ENCODE measurements at regions not wholly inside any gene's neighbourhood (a gene's known extent, or its start where the extent isn't known, plus 50 kb on each side); places are given as distances from the start of the nearest gene placed in this dataset.
A peak's percentile ranks its signal among the peaks of the same experiment; 100 is the strongest.

DNA sequence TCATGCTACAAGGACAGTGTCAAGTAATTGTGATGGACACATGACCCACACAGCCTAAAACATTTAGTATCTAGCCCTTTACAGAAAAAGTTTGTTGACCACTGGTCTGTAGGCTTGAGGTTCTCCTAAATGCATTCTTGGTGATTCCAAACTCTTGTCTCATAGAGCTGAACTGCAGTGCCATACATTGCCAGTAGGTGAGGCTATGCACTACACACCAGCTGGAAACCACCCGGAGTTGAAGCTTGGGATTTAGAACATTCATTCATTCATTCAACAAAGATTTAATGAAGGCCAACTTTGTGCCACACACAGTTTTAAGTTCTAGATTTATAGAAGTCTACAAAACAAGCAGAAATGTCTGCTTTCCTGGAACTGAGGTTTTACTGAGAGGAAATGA lies 77.3 kb upstream of the TCF7L2 start:
- TF ChIP-seq, protein P1, sequence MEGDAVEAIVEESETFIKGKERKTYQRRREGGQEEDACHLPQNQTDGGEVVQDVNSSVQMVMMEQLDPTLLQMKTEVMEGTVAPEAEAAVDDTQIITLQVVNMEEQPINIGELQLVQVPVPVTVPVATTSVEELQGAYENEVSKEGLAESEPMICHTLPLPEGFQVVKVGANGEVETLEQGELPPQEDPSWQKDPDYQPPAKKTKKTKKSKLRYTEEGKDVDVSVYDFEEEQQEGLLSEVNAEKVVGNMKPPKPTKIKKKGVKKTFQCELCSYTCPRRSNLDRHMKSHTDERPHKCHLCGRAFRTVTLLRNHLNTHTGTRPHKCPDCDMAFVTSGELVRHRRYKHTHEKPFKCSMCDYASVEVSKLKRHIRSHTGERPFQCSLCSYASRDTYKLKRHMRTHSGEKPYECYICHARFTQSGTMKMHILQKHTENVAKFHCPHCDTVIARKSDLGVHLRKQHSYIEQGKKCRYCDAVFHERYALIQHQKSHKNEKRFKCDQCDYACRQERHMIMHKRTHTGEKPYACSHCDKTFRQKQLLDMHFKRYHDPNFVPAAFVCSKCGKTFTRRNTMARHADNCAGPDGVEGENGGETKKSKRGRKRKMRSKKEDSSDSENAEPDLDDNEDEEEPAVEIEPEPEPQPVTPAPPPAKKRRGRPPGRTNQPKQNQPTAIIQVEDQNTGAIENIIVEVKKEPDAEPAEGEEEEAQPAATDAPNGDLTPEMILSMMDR (IDR thresholded peaks at IDR 0.05; ENCODE audit: low read length): peak; percentile 17; the same call in 1 of the 2 replicates
- TF ChIP-seq EZH2phosphoT487 (IDR thresholded peaks at IDR 0.05; ENCODE audit: low read length) (no peak), EZH2 (optimal IDR thresholded peaks at IDR 0.05; ENCODE audit: low read depth, low read length) (no peak)
